ENCODE measurements at regions not wholly inside any gene's neighbourhood (a gene's known extent, or its start where the extent isn't known, plus 50 kb on each side); places are given as distances from the start of the nearest gene placed in this dataset.

- TF ChIP-seq, protein P1, sequence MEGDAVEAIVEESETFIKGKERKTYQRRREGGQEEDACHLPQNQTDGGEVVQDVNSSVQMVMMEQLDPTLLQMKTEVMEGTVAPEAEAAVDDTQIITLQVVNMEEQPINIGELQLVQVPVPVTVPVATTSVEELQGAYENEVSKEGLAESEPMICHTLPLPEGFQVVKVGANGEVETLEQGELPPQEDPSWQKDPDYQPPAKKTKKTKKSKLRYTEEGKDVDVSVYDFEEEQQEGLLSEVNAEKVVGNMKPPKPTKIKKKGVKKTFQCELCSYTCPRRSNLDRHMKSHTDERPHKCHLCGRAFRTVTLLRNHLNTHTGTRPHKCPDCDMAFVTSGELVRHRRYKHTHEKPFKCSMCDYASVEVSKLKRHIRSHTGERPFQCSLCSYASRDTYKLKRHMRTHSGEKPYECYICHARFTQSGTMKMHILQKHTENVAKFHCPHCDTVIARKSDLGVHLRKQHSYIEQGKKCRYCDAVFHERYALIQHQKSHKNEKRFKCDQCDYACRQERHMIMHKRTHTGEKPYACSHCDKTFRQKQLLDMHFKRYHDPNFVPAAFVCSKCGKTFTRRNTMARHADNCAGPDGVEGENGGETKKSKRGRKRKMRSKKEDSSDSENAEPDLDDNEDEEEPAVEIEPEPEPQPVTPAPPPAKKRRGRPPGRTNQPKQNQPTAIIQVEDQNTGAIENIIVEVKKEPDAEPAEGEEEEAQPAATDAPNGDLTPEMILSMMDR (IDR thresholded peaks at IDR 0.05) = no peak
- no peak for TF ChIP-seq POLR2AphosphoS5 (IDR thresholded peaks at IDR 0.05)
Observed at GRCh38 chr18:44474067-44474411, 206.6 kb upstream of the SETBP1 start.

All from suprapubic skin (tissue), 3 donors.